WTC11 (cell line): ENCODE measurements at regions not wholly inside any gene's neighbourhood (a gene's known extent, or its start where the extent isn't known, plus 50 kb on each side); places are given as distances from the start of the nearest gene placed in this dataset.

ENCODE experiments used
- ATAC-seq: fragments of 200-7000 bp; cut with Tn5 transposase; 2 replicates; pipeline ENCODE4 v1.10.0; 2021; ENCODE audit warnings: mild to moderate bottlenecking, moderate library complexity
- CTCF ChIA-PET: fragments of 300-600 bp; sonication (Branson Sonifier 250); formaldehyde crosslinking; loops from one replicate; lab custom pipeline; 2021; ENCODE audit warnings: antibody characterized with exemption; lab: Charles Lee
- POLR2A ChIA-PET: fragments of 350-600 bp; sonication (Branson Sonifier 250); formaldehyde crosslinking; loops from one replicate; lab custom pipeline; 2021; ENCODE audit warnings: antibody characterized with exemption; lab: Charles Lee
- DNase-seq: peaks from one replicate; pipeline ENCODE4 v3.0.0; 2021; ENCODE audit warnings: low spot score
- H3K27ac Mint-ChIP-seq: 2 replicates; pipeline ENCODE4 v1.8.0; 2021; ENCODE audit warnings: mixed read lengths
- H3K27me3 Mint-ChIP-seq: 2 replicates; pipeline ENCODE4 v1.8.0; 2021; ENCODE audit warnings: low read depth, mild to moderate bottlenecking, moderate library complexity, mixed read lengths
- H3K36me3 Mint-ChIP-seq: 2 replicates; pipeline ENCODE4 v1.8.0; 2021; ENCODE audit warnings: mixed read lengths
- H3K4me1 Mint-ChIP-seq: 2 replicates; pipeline ENCODE4 v1.8.0; 2022; ENCODE audit warnings: mixed read lengths
- H3K4me3 Mint-ChIP-seq: 2 replicates; pipeline ENCODE4 v1.8.0; 2021; ENCODE audit warnings: mild to moderate bottlenecking, moderate library complexity, mixed read lengths
- H3K9me3 Mint-ChIP-seq: 2 replicates; pipeline ENCODE4 v1.8.0; 2021; ENCODE audit warnings: mixed read lengths
- ETV6 ChIP-seq: sonication (generic); formaldehyde crosslinking; IDR thresholded peaks from 2 replicates; pipeline ENCODE4 v1.8.1; 2022; ENCODE audit warnings: mild to moderate bottlenecking, missing genetic modification reagents
- FOXJ3 ChIP-seq: sonication (generic); formaldehyde crosslinking; IDR thresholded peaks from 2 replicates; pipeline ENCODE4 v1.9.0; 2021; ENCODE audit warnings: missing genetic modification reagents, mild to moderate bottlenecking, borderline replicate concordance
- GTF2I ChIP-seq: fragments of 250-450 bp; sonication (Bioruptor Pico); conservative IDR thresholded peaks from 2 replicates; pipeline ENCODE4 v1.4.0; 2021; ENCODE audit warnings: mild to moderate bottlenecking
- IRF2 ChIP-seq: sonication (generic); formaldehyde crosslinking; IDR thresholded peaks from 2 replicates; pipeline ENCODE4 v1.8.0; 2022; ENCODE audit warnings: low read depth, missing genetic modification reagents, borderline replicate concordance
- NFATC4 ChIP-seq: fragments of 250-450 bp; sonication (Bioruptor Pico); IDR thresholded peaks from 2 replicates; pipeline ENCODE4 v1.9.0; 2021; ENCODE audit warnings: mild to moderate bottlenecking
- OVOL2 ChIP-seq: fragments of 250-450 bp; sonication (Bioruptor Pico); IDR thresholded peaks from 2 replicates; pipeline ENCODE4 v1.9.0; 2021; ENCODE audit warnings: mild to moderate bottlenecking, borderline replicate concordance
- TEAD4 ChIP-seq: sonication (generic); formaldehyde crosslinking; IDR thresholded peaks from 2 replicates; pipeline ENCODE4 v1.8.0; 2022; ENCODE audit warnings: mild to moderate bottlenecking, missing genetic modification reagents
- ZBTB21 ChIP-seq: sonication (generic); formaldehyde crosslinking; IDR thresholded peaks from 2 replicates; pipeline ENCODE4 v1.8.1; 2023; ENCODE audit warnings: mild to moderate bottlenecking, missing genetic modification reagents, borderline replicate concordance
- ZNF219 ChIP-seq: sonication (generic); formaldehyde crosslinking; IDR thresholded peaks from 2 replicates; pipeline ENCODE4 v1.8.0; 2023; ENCODE audit warnings: missing genetic modification reagents, mild to moderate bottlenecking, borderline replicate concordance
- ZNF263 ChIP-seq: sonication (generic); formaldehyde crosslinking; IDR thresholded peaks from 2 replicates; pipeline ENCODE4 v1.8.1; 2022; ENCODE audit warnings: low read depth, mild to moderate bottlenecking, moderate library complexity, missing genetic modification reagents
- ZNF317 ChIP-seq: sonication (generic); formaldehyde crosslinking; IDR thresholded peaks from 2 replicates; pipeline ENCODE4 v1.8.1; 2023; ENCODE audit warnings: low read depth, mild to moderate bottlenecking, moderate library complexity, missing genetic modification reagents, borderline replicate concordance
- TF ChIP-seq, protein P1 (sequence below): sonication (generic); formaldehyde crosslinking; IDR thresholded peaks from 2 replicates; pipeline ENCODE4 v1.8.1; 2022; ENCODE audit warnings: low read depth, missing genetic modification reagents, borderline replicate concordance
- TF ChIP-seq, protein P2 (sequence below): fragments of 250-450 bp; sonication (Bioruptor Pico); IDR thresholded peaks from 2 replicates; pipeline ENCODE4 v1.9.0; 2021; ENCODE audit warnings: mild to moderate bottlenecking
- TF ChIP-seq, protein P3 (sequence below): sonication (generic); formaldehyde crosslinking; IDR thresholded peaks from 2 replicates; pipeline ENCODE4 v1.8.0; 2023; ENCODE audit warnings: mild to moderate bottlenecking, missing genetic modification reagents
- TF ChIP-seq, protein P4 (sequence below): sonication (generic); formaldehyde crosslinking; IDR thresholded peaks from 2 replicates; pipeline ENCODE4 v1.8.1; 2023; ENCODE audit warnings: mild to moderate bottlenecking, missing genetic modification reagents, borderline replicate concordance
- TF ChIP-seq, protein P5 (sequence below): sonication (generic); formaldehyde crosslinking; IDR thresholded peaks from 2 replicates; pipeline ENCODE4 v1.8.1; 2023; ENCODE audit warnings: mild to moderate bottlenecking, moderate library complexity, missing genetic modification reagents
- TF ChIP-seq, protein P6 (sequence below): sonication (generic); formaldehyde crosslinking; IDR thresholded peaks from 2 replicates; pipeline ENCODE4 v1.8.0; 2022; ENCODE audit warnings: mild to moderate bottlenecking, missing genetic modification reagents
- TF ChIP-seq, protein P7 (sequence below): sonication (generic); formaldehyde crosslinking; IDR thresholded peaks from 2 replicates; pipeline ENCODE4 v1.8.0; 2022; ENCODE audit warnings: missing genetic modification reagents

DNA sequence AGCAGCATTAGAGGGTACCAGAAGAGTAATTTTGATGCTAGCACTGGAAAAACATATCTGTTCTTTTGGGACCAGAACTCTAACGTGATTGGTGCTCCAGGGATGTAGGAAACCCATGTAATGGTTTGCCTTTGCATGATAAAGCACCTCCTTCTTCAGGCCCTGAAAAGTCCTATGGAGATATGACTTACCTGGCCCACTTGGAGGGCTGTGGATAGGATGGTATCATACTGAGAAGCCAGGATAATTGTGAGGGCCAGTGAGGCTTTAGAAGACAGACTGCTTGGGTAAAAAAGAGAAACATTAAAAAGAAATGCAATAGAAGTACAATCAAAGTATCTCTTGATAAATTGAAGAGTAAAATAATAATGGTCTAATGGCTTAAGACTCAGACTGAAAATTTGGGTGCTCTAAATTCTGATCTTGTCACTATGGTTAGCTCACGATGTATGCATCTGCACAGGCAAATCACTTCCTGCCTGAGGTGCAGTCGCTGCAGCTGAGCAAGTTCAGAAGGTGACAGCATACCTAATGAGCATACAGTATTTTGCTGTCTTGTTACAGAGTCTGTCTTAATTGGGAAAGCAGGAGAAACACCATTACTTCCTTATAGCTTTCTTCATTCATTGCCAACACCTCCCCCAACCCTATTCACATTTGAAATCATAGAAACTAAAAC is 371.5 kb downstream of the NUP35 start (continued):
- TF ChIP-seq FOXJ3 (CRISPR knock-in tag) (no peak), ZNF219 (no peak), OVOL2 (CRISPR knock-in tag) (no peak), ZBTB21 (CRISPR knock-in tag) (no peak)
- TF ChIP-seq, protein P1, sequence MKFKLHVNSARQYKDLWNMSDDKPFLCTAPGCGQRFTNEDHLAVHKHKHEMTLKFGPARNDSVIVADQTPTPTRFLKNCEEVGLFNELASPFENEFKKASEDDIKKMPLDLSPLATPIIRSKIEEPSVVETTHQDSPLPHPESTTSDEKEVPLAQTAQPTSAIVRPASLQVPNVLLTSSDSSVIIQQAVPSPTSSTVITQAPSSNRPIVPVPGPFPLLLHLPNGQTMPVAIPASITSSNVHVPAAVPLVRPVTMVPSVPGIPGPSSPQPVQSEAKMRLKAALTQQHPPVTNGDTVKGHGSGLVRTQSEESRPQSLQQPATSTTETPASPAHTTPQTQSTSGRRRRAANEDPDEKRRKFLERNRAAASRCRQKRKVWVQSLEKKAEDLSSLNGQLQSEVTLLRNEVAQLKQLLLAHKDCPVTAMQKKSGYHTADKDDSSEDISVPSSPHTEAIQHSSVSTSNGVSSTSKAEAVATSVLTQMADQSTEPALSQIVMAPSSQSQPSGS (CRISPR knock-in tag) = no peak

DNA sequence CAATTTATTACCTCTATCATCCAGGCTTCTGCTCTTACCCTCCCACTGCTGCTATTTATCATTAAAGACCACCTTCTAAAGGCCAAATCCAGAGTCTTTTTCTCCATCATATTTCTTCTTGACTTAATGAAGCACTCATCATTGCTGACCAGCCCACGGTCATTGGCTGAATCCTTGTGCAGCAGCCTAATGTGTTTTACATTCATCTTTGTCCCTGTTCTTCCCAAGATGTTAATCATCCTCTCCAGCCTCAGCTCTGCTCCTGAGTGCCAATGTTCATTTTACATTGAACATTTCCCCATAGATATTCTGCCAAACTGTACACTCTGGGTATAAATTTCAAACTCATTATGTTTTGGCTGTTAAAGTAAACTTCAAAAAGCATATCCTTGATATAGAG is 373.6 kb downstream of the NUP35 start:
- Mint-ChIP-seq H3K27me3 (no peaks in the 10 kb centered on the region), H3K36me3 (peaks cover 14% of the 10 kb centered on the region), H3K4me1 (peaks cover 17% of the 10 kb centered on the region), H3K4me3 (no peak overlapping the region), H3K27ac (no peak overlapping the region), H3K9me3 (peaks cover 22% of the 10 kb centered on the region)
- DNase-seq = no peak
- no peak for ATAC-seq
- ChIA-PET POLR2A (no interaction called here), CTCF (no interaction called here)
- TF ChIP-seq IRF2 (CRISPR knock-in tag) (no peak), ZNF317 (no peak), GTF2I (CRISPR knock-in tag) (no peak), ETV6 (CRISPR knock-in tag) (no peak), NFATC4 (CRISPR knock-in tag) (no peak), TEAD4 (CRISPR knock-in tag) (no peak), FOXJ3 (CRISPR knock-in tag) (no peak), ZNF263 (CRISPR knock-in tag) (no peak)
- TF ChIP-seq, protein P2, sequence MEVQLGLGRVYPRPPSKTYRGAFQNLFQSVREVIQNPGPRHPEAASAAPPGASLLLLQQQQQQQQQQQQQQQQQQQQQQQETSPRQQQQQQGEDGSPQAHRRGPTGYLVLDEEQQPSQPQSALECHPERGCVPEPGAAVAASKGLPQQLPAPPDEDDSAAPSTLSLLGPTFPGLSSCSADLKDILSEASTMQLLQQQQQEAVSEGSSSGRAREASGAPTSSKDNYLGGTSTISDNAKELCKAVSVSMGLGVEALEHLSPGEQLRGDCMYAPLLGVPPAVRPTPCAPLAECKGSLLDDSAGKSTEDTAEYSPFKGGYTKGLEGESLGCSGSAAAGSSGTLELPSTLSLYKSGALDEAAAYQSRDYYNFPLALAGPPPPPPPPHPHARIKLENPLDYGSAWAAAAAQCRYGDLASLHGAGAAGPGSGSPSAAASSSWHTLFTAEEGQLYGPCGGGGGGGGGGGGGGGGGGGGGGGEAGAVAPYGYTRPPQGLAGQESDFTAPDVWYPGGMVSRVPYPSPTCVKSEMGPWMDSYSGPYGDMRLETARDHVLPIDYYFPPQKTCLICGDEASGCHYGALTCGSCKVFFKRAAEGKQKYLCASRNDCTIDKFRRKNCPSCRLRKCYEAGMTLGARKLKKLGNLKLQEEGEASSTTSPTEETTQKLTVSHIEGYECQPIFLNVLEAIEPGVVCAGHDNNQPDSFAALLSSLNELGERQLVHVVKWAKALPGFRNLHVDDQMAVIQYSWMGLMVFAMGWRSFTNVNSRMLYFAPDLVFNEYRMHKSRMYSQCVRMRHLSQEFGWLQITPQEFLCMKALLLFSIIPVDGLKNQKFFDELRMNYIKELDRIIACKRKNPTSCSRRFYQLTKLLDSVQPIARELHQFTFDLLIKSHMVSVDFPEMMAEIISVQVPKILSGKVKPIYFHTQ = no peak
- TF ChIP-seq, protein P3, sequence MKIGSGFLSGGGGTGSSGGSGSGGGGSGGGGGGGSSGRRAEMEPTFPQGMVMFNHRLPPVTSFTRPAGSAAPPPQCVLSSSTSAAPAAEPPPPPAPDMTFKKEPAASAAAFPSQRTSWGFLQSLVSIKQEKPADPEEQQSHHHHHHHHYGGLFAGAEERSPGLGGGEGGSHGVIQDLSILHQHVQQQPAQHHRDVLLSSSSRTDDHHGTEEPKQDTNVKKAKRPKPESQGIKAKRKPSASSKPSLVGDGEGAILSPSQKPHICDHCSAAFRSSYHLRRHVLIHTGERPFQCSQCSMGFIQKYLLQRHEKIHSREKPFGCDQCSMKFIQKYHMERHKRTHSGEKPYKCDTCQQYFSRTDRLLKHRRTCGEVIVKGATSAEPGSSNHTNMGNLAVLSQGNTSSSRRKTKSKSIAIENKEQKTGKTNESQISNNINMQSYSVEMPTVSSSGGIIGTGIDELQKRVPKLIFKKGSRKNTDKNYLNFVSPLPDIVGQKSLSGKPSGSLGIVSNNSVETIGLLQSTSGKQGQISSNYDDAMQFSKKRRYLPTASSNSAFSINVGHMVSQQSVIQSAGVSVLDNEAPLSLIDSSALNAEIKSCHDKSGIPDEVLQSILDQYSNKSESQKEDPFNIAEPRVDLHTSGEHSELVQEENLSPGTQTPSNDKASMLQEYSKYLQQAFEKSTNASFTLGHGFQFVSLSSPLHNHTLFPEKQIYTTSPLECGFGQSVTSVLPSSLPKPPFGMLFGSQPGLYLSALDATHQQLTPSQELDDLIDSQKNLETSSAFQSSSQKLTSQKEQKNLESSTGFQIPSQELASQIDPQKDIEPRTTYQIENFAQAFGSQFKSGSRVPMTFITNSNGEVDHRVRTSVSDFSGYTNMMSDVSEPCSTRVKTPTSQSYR = no peak
- TF ChIP-seq, protein P4, sequence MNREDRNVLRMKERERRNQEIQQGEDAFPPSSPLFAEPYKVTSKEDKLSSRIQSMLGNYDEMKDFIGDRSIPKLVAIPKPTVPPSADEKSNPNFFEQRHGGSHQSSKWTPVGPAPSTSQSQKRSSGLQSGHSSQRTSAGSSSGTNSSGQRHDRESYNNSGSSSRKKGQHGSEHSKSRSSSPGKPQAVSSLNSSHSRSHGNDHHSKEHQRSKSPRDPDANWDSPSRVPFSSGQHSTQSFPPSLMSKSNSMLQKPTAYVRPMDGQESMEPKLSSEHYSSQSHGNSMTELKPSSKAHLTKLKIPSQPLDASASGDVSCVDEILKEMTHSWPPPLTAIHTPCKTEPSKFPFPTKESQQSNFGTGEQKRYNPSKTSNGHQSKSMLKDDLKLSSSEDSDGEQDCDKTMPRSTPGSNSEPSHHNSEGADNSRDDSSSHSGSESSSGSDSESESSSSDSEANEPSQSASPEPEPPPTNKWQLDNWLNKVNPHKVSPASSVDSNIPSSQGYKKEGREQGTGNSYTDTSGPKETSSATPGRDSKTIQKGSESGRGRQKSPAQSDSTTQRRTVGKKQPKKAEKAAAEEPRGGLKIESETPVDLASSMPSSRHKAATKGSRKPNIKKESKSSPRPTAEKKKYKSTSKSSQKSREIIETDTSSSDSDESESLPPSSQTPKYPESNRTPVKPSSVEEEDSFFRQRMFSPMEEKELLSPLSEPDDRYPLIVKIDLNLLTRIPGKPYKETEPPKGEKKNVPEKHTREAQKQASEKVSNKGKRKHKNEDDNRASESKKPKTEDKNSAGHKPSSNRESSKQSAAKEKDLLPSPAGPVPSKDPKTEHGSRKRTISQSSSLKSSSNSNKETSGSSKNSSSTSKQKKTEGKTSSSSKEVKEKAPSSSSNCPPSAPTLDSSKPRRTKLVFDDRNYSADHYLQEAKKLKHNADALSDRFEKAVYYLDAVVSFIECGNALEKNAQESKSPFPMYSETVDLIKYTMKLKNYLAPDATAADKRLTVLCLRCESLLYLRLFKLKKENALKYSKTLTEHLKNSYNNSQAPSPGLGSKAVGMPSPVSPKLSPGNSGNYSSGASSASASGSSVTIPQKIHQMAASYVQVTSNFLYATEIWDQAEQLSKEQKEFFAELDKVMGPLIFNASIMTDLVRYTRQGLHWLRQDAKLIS (CRISPR knock-in tag) = no peak
- TF ChIP-seq, protein P5, sequence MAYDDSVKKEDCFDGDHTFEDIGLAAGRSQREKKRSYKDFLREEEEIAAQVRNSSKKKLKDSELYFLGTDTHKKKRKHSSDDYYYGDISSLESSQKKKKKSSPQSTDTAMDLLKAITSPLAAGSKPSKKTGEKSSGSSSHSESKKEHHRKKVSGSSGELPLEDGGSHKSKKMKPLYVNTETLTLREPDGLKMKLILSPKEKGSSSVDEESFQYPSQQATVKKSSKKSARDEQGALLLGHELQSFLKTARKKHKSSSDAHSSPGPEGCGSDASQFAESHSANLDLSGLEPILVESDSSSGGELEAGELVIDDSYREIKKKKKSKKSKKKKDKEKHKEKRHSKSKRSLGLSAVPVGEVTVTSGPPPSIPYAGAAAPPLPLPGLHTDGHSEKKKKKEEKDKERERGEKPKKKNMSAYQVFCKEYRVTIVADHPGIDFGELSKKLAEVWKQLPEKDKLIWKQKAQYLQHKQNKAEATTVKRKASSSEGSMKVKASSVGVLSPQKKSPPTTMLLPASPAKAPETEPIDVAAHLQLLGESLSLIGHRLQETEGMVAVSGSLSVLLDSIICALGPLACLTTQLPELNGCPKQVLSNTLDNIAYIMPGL (CRISPR knock-in tag) = no peak
- TF ChIP-seq, protein P6, sequence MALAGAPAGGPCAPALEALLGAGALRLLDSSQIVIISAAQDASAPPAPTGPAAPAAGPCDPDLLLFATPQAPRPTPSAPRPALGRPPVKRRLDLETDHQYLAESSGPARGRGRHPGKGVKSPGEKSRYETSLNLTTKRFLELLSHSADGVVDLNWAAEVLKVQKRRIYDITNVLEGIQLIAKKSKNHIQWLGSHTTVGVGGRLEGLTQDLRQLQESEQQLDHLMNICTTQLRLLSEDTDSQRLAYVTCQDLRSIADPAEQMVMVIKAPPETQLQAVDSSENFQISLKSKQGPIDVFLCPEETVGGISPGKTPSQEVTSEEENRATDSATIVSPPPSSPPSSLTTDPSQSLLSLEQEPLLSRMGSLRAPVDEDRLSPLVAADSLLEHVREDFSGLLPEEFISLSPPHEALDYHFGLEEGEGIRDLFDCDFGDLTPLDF = no peak
- TF ChIP-seq, protein P7, sequence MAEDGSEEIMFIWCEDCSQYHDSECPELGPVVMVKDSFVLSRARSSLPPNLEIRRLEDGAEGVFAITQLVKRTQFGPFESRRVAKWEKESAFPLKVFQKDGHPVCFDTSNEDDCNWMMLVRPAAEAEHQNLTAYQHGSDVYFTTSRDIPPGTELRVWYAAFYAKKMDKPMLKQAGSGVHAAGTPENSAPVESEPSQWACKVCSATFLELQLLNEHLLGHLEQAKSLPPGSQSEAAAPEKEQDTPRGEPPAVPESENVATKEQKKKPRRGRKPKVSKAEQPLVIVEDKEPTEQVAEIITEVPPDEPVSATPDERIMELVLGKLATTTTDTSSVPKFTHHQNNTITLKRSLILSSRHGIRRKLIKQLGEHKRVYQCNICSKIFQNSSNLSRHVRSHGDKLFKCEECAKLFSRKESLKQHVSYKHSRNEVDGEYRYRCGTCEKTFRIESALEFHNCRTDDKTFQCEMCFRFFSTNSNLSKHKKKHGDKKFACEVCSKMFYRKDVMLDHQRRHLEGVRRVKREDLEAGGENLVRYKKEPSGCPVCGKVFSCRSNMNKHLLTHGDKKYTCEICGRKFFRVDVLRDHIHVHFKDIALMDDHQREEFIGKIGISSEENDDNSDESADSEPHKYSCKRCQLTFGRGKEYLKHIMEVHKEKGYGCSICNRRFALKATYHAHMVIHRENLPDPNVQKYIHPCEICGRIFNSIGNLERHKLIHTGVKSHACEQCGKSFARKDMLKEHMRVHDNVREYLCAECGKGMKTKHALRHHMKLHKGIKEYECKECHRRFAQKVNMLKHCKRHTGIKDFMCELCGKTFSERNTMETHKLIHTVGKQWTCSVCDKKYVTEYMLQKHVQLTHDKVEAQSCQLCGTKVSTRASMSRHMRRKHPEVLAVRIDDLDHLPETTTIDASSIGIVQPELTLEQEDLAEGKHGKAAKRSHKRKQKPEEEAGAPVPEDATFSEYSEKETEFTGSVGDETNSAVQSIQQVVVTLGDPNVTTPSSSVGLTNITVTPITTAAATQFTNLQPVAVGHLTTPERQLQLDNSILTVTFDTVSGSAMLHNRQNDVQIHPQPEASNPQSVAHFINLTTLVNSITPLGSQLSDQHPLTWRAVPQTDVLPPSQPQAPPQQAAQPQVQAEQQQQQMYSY (CRISPR knock-in tag) = no peak
